Activated CD8-positive, alpha-beta memory T cell treated with anti-CD3 and anti-CD28 coated beads, Interleukin-2, amount 10 ng/mL, durations not matched to agents 7 days and 5 days (primary cell): ENCODE measurements at regions not wholly inside any gene's neighbourhood (a gene's known extent, or its start where the extent isn't known, plus 50 kb on each side); places are given as distances from the start of the nearest gene placed in this dataset.

Source experiments
- ATAC-seq: fragments of 150-1000 bp; cut with Tn5 transposase; one replicate; pipeline ENCODE4 v1.10.0; 2021; ENCODE audit warnings: moderate library complexity
- CTCF ChIA-PET: fragments of 350-600 bp; sonication (Branson Sonifier 250); formaldehyde crosslinking; loops from one replicate; lab custom pipeline; 2021; ENCODE audit warnings: antibody characterized with exemption; lab: Charles Lee
- DNase-seq: peaks from one replicate; pipeline ENCODE4 v3.0.0-alpha.2; 2020
- H3K27ac Mint-ChIP-seq: one replicate; pipeline ENCODE4 v1.8.0; 2021; ENCODE audit warnings: mild to moderate bottlenecking, mixed read lengths
- H3K27me3 Mint-ChIP-seq: one replicate; pipeline ENCODE4 v1.8.0; 2021; ENCODE audit warnings: mixed read lengths
- H3K36me3 Mint-ChIP-seq: one replicate; pipeline ENCODE4 v1.8.0; 2021; ENCODE audit warnings: mild to moderate bottlenecking, mixed read lengths
- H3K4me1 Mint-ChIP-seq: one replicate; pipeline ENCODE4 v1.8.0; 2021; ENCODE audit warnings: mixed read lengths
- H3K4me3 Mint-ChIP-seq: one replicate; pipeline ENCODE4 v1.8.0; 2021; ENCODE audit warnings: mild to moderate bottlenecking, moderate library complexity, mixed read lengths
- H3K9me3 Mint-ChIP-seq: one replicate; pipeline ENCODE4 v1.8.0; 2022; ENCODE audit warnings: low read depth, mixed read lengths

GRCh38 chr5:68884883-68885282 lies 208.9 kb upstream of the SLC30A5 start:
- no peak overlapping the region for H3K27ac Mint-ChIP-seq
- H3K4me3 Mint-ChIP-seq: no peak overlapping the region
- H3K9me3 Mint-ChIP-seq: no peaks in the 10 kb centered on the region
- no peak for ATAC-seq
- H3K36me3 Mint-ChIP-seq: peaks cover 2% of the 10 kb centered on the region
- DNase-seq: no peak
- CTCF ChIA-PET: interaction anchor here (1.5 kb wide), 1 partner anchor 123 kb away, joined by 4 read pairs; no protein-coding TSS in a partner anchor
- H3K4me1 Mint-ChIP-seq: peaks cover 21% of the 10 kb centered on the region
- H3K27me3 Mint-ChIP-seq: no peaks in the 10 kb centered on the region

- ATAC-seq (no peak), DNase-seq (no peak)
- no peak overlapping the region for H3K4me3 Mint-ChIP-seq
- peaks cover 2% of the 10 kb centered on the region for H3K36me3 Mint-ChIP-seq
- CTCF ChIA-PET: no interaction called here
- no peaks in the 10 kb centered on the region for H3K27me3 Mint-ChIP-seq
- H3K27ac Mint-ChIP-seq: no peak overlapping the region
- peaks cover 28% of the 10 kb centered on the region for H3K4me1 Mint-ChIP-seq
- no peaks in the 10 kb centered on the region for H3K9me3 Mint-ChIP-seq
These were observed 207.0 kb upstream of the SLC30A5 start for GRCh38 chr5:68886814-68887213.

GRCh38 chr5:68891718-68892117 lies 202.1 kb upstream of the SLC30A5 start:
- Mint-ChIP-seq H3K27me3 (no peaks in the 10 kb centered on the region), H3K27ac (peak overlapping the region; percentile 30), H3K9me3 (no peaks in the 10 kb centered on the region), H3K4me1 (peaks cover 20% of the 10 kb centered on the region), H3K4me3 (no peak overlapping the region), H3K36me3 (peaks cover 1% of the 10 kb centered on the region)
- DNase-seq (peak; percentile 64), ATAC-seq (peak; percentile 63)
- CTCF ChIA-PET: no interaction called here

- H3K27me3 Mint-ChIP-seq: no peaks in the 10 kb centered on the region
- CTCF ChIA-PET: no interaction called here
- H3K4me3 Mint-ChIP-seq: no peak overlapping the region
- no peak for ATAC-seq
- H3K4me1 Mint-ChIP-seq: peaks cover 15% of the 10 kb centered on the region
- H3K9me3 Mint-ChIP-seq: no peaks in the 10 kb centered on the region
- H3K36me3 Mint-ChIP-seq: peaks cover 1% of the 10 kb centered on the region
- H3K27ac Mint-ChIP-seq: no peak overlapping the region
- no peak for DNase-seq
These were observed 199.1 kb upstream of the SLC30A5 start for GRCh38 chr5:68894673-68895072.

GRCh38 chr5:68898951-68899471 lies 194.8 kb upstream of the SLC30A5 start:
- Mint-ChIP-seq H3K4me1 (no peaks in the 10 kb centered on the region), H3K4me3 (no peak overlapping the region), H3K36me3 (no peaks in the 10 kb centered on the region), H3K27ac (no peak overlapping the region), H3K27me3 (no peaks in the 10 kb centered on the region), H3K9me3 (no peaks in the 10 kb centered on the region)
- DNase-seq (no peak), ATAC-seq (no peak)
- CTCF ChIA-PET: no interaction called here

GRCh38 chr5:68911840-68912690 lies 181.7 kb upstream of the SLC30A5 start:
- CTCF ChIA-PET: no interaction called here
- H3K9me3 Mint-ChIP-seq: no peaks in the 10 kb centered on the region

GRCh38 chr5:68915079-68915478 lies 178.7 kb upstream of the SLC30A5 start:
- H3K27ac Mint-ChIP-seq: no peak overlapping the region
- H3K36me3 Mint-ChIP-seq: no peaks in the 10 kb centered on the region
- DNase-seq: no peak
- CTCF ChIA-PET: no interaction called here
- no peak overlapping the region for H3K4me3 Mint-ChIP-seq
- H3K27me3 Mint-ChIP-seq: no peaks in the 10 kb centered on the region
- H3K9me3 Mint-ChIP-seq: peaks cover 3% of the 10 kb centered on the region
- no peaks in the 10 kb centered on the region for H3K4me1 Mint-ChIP-seq
- ATAC-seq: no peak

More at GRCh38 chr5:68911840-68912690, 181.7 kb upstream of the SLC30A5 start:
- DNase-seq: no peak
- Mint-ChIP-seq H3K27ac (no peak overlapping the region), H3K36me3 (no peaks in the 10 kb centered on the region), H3K4me3 (no peak overlapping the region), H3K27me3 (no peaks in the 10 kb centered on the region), H3K4me1 (no peaks in the 10 kb centered on the region)
- no peak for ATAC-seq

GRCh38 chr5:68918306-68918705 lies 175.5 kb upstream of the SLC30A5 start:
- CTCF ChIA-PET: no interaction called here
- Mint-ChIP-seq H3K27ac (no peak overlapping the region), H3K4me1 (no peaks in the 10 kb centered on the region), H3K36me3 (no peaks in the 10 kb centered on the region), H3K9me3 (peaks cover 3% of the 10 kb centered on the region), H3K27me3 (peaks cover 1% of the 10 kb centered on the region), H3K4me3 (no peak overlapping the region)
- ATAC-seq: no peak
- DNase-seq: no peak

GRCh38 chr5:68919988-68920490 lies 173.8 kb upstream of the SLC30A5 start:
- no peak for DNase-seq
- ATAC-seq: no peak
- peaks cover 3% of the 10 kb centered on the region for H3K9me3 Mint-ChIP-seq
- H3K27me3 Mint-ChIP-seq: peaks cover 2% of the 10 kb centered on the region
- H3K27ac Mint-ChIP-seq: no peak overlapping the region
- H3K4me3 Mint-ChIP-seq: no peak overlapping the region
- no peaks in the 10 kb centered on the region for H3K4me1 Mint-ChIP-seq
- CTCF ChIA-PET: no interaction called here
- no peaks in the 10 kb centered on the region for H3K36me3 Mint-ChIP-seq

GRCh38 chr5:68920888-68921287 lies 172.9 kb upstream of the SLC30A5 start:
- Mint-ChIP-seq H3K4me3 (no peak overlapping the region), H3K36me3 (no peaks in the 10 kb centered on the region), H3K4me1 (no peaks in the 10 kb centered on the region), H3K27ac (no peak overlapping the region), H3K27me3 (peaks cover 2% of the 10 kb centered on the region), H3K9me3 (peaks cover 3% of the 10 kb centered on the region)
- CTCF ChIA-PET: no interaction called here
- no peak for DNase-seq
- no peak for ATAC-seq

GRCh38 chr5:68922172-68922987 lies 171.4 kb upstream of the SLC30A5 start:
- no peak overlapping the region for H3K27ac Mint-ChIP-seq
- H3K4me3 Mint-ChIP-seq: no peak overlapping the region
- ATAC-seq: no peak
- peaks cover 2% of the 10 kb centered on the region for H3K27me3 Mint-ChIP-seq
- H3K4me1 Mint-ChIP-seq: no peaks in the 10 kb centered on the region
- no peak for DNase-seq
- no peaks in the 10 kb centered on the region for H3K36me3 Mint-ChIP-seq
- peaks cover 2% of the 10 kb centered on the region for H3K9me3 Mint-ChIP-seq
- CTCF ChIA-PET: no interaction called here

- DNase-seq (no peak), ATAC-seq (no peak)
- CTCF ChIA-PET: no interaction called here
- H3K27me3 Mint-ChIP-seq: peaks cover 2% of the 10 kb centered on the region
- H3K9me3 Mint-ChIP-seq: no peaks in the 10 kb centered on the region
- H3K4me1 Mint-ChIP-seq: no peaks in the 10 kb centered on the region
- H3K27ac Mint-ChIP-seq: no peak overlapping the region
- no peaks in the 10 kb centered on the region for H3K36me3 Mint-ChIP-seq
- no peak overlapping the region for H3K4me3 Mint-ChIP-seq
These were observed 169.2 kb upstream of the SLC30A5 start for GRCh38 chr5:68924481-68925145.

- Mint-ChIP-seq H3K9me3 (peaks cover 9% of the 10 kb centered on the region), H3K27me3 (no peaks in the 10 kb centered on the region), H3K4me3 (no peak overlapping the region), H3K27ac (no peak overlapping the region), H3K36me3 (peaks cover 1% of the 10 kb centered on the region), H3K4me1 (no peaks in the 10 kb centered on the region)
- ATAC-seq (no peak), DNase-seq (no peak)
- CTCF ChIA-PET: no interaction called here
These were observed 165.1 kb upstream of the SLC30A5 start for GRCh38 chr5:68928617-68929302.
